GM12801 (cell line): ENCODE measurements at regions not wholly inside any gene's neighbourhood (a gene's known extent, or its start where the extent isn't known, plus 50 kb on each side); places are given as distances from the start of the nearest gene placed in this dataset.

Source experiments
- CTCF ChIP-seq: IDR thresholded peaks from one replicate; pipeline ENCODE4 v1.5.1; 2011; ENCODE audit warnings: control low read depth; ENCODE audit not compliant: insufficient read length; ENCODE audit errors: extremely low read depth

- TF ChIP-seq CTCF, result no peak
Measured at GRCh38 chr1:157364612-157365011, 187.7 kb downstream of the FCRL5 start.

- TF ChIP-seq CTCF, result peak; percentile 5
Measured at GRCh38 chr1:157363660-157364140, 188.6 kb downstream of the FCRL5 start.

GRCh38 chr1:157360023-157360390 lies 192.3 kb downstream of the FCRL5 start:
- no peak for TF ChIP-seq CTCF

- TF ChIP-seq CTCF, result no peak
Measured at GRCh38 chr1:157359314-157360022, 192.8 kb downstream of the FCRL5 start.

- TF ChIP-seq CTCF, result no peak
Measured at GRCh38 chr1:157357111-157357510, 195.2 kb downstream of the FCRL5 start.

GRCh38 chr1:157356601-157357000 lies 195.7 kb downstream of the FCRL5 start:
- TF ChIP-seq CTCF, result no peak

- no peak for TF ChIP-seq CTCF
Measured at GRCh38 chr1:157353546-157353945, 198.8 kb downstream of the FCRL5 start.
